ENCODE measurements at regions not wholly inside any gene's neighbourhood (a gene's known extent, or its start where the extent isn't known, plus 50 kb on each side); places are given as distances from the start of the nearest gene placed in this dataset.

- no peak for DNase-seq
- Histone ChIP-seq H3K4me1 (no peaks in the 10 kb centered on the region), H3K4me3 (no peak overlapping the region), H3K9ac (ENCODE audit: low read depth in 2 of 2, low read length in 2 of 2) (no peak overlapping the region), H3K27ac (no peak overlapping the region), H3K9me3 (no peaks in the 10 kb centered on the region), H3K36me3 (no peaks in the 10 kb centered on the region), H3K27me3 (no peaks in the 10 kb centered on the region)
- no peak for TF ChIP-seq CTCF (IDR thresholded peaks at IDR 0.05)
- intact Hi-C loops (cut with DNase I), result no loop called here
Observed at GRCh38 chr4:65865489-65865888, 195.2 kb upstream of the EPHA5 start.

GRCh38 chr4:65861993-65862392, 191.7 kb upstream of the EPHA5 start:
- intact Hi-C loops (cut with DNase I), result no loop called here

GRCh38 chr4:65845199-65845773, 175.0 kb upstream of the EPHA5 start:
- Histone ChIP-seq H3K36me3 (no peaks in the 10 kb centered on the region), H3K9me3 (no peaks in the 10 kb centered on the region), H3K4me3 (no peak overlapping the region), H3K27ac (no peak overlapping the region), H3K27me3 (no peaks in the 10 kb centered on the region), H3K9ac (ENCODE audit: low read depth in 2 of 2, low read length in 2 of 2) (no peak overlapping the region), H3K4me1 (no peaks in the 10 kb centered on the region)
- intact Hi-C loops (cut with DNase I), result no loop called here
- TF ChIP-seq CTCF (IDR thresholded peaks at IDR 0.05), result no peak
- no peak for DNase-seq

More at GRCh38 chr4:65861993-65862392, 191.7 kb upstream of the EPHA5 start:
- Histone ChIP-seq H3K4me3 (no peak overlapping the region), H3K27me3 (no peaks in the 10 kb centered on the region), H3K9me3 (no peaks in the 10 kb centered on the region), H3K9ac (ENCODE audit: low read depth in 2 of 2, low read length in 2 of 2) (no peak overlapping the region), H3K27ac (no peak overlapping the region), H3K4me1 (no peaks in the 10 kb centered on the region), H3K36me3 (no peaks in the 10 kb centered on the region)
- TF ChIP-seq CTCF (IDR thresholded peaks at IDR 0.05), result no peak
- DNase-seq, result no peak

- H3K9ac ChIP-seq (ENCODE audit: low read depth in 2 of 2, low read length in 2 of 2), result no peak overlapping the region
- no peak overlapping the region for H3K27ac ChIP-seq
- H3K9me3 ChIP-seq, result no peaks in the 10 kb centered on the region
- TF ChIP-seq CTCF (IDR thresholded peaks at IDR 0.05), result no peak
- no peaks in the 10 kb centered on the region for H3K4me1 ChIP-seq
- intact Hi-C loops (cut with DNase I), result no loop called here
- no peaks in the 10 kb centered on the region for H3K27me3 ChIP-seq
- no peak overlapping the region for H3K4me3 ChIP-seq
- H3K36me3 ChIP-seq, result no peaks in the 10 kb centered on the region
- DNase-seq, result no peak
Observed at GRCh38 chr4:65839164-65839931, 169.1 kb upstream of the EPHA5 start.

- no peak overlapping the region for H3K4me3 ChIP-seq
- H3K27ac ChIP-seq, result no peak overlapping the region
- H3K27me3 ChIP-seq, result no peaks in the 10 kb centered on the region
- intact Hi-C loops (cut with DNase I), result no loop called here
- no peaks in the 10 kb centered on the region for H3K4me1 ChIP-seq
- no peak overlapping the region for H3K9ac ChIP-seq (ENCODE audit: low read depth in 2 of 2, low read length in 2 of 2)
- TF ChIP-seq CTCF (IDR thresholded peaks at IDR 0.05), result no peak
- no peaks in the 10 kb centered on the region for H3K9me3 ChIP-seq
- DNase-seq, result no peak
- H3K36me3 ChIP-seq, result no peaks in the 10 kb centered on the region
Observed at GRCh38 chr4:65834707-65835106, 164.4 kb upstream of the EPHA5 start.

Data from colonic mucosa (tissue), 4 donors.